Endodermal cell (in vitro differentiated cells): ENCODE measurements at regions not wholly inside any gene's neighbourhood (a gene's known extent, or its start where the extent isn't known, plus 50 kb on each side); places are given as distances from the start of the nearest gene placed in this dataset.

Source experiments
- DNase-seq: peaks from one replicate; pipeline ENCODE4 v3.0.0-alpha.2; 2017
- H3K27ac ChIP-seq: 2 replicates; pipeline ENCODE4 v1.5.1; 2013; ENCODE audit warnings: mild to moderate bottlenecking, low read depth, low read length, moderate library complexity
- H3K27me3 ChIP-seq: 2 replicates; pipeline ENCODE4 v1.6.1; 2013; ENCODE audit warnings: mild to moderate bottlenecking, low read length, moderate library complexity; ENCODE audit not compliant: insufficient read depth, control insufficient read depth, poor library complexity, severe bottlenecking
- H3K36me3 ChIP-seq: 2 replicates; pipeline ENCODE4 v1.7.0; 2013; ENCODE audit warnings: mild to moderate bottlenecking, low read length, moderate library complexity; ENCODE audit not compliant: control insufficient read depth, insufficient read depth
- H3K4me1 ChIP-seq: one replicate; pipeline ENCODE4 v1.7.0; 2013; ENCODE audit warnings: low read length; ENCODE audit not compliant: control insufficient read depth, insufficient read depth
- H3K4me3 ChIP-seq: 2 replicates; pipeline ENCODE4 v1.5.1; 2013; ENCODE audit warnings: mild to moderate bottlenecking, low read length, moderate library complexity
- H3K9ac ChIP-seq: 2 replicates; pipeline ENCODE4 v1.6.1; 2013; ENCODE audit warnings: mild to moderate bottlenecking, low read length, moderate library complexity; ENCODE audit not compliant: poor library complexity, severe bottlenecking; ENCODE audit errors: extremely low read depth
- H3K9me3 ChIP-seq: 2 replicates; pipeline ENCODE4 v1.6.1; 2013; ENCODE audit warnings: mild to moderate bottlenecking, low read length, moderate library complexity; ENCODE audit not compliant: control insufficient read depth
- H3K27ac Mint-ChIP-seq: 2 replicates; pipeline ENCODE4 v1.8.0; 2020; ENCODE audit warnings: mixed read lengths
- H3K27me3 Mint-ChIP-seq: 2 replicates; pipeline ENCODE4 v1.8.0; 2021; ENCODE audit warnings: mild to moderate bottlenecking, mixed read lengths; ENCODE audit not compliant: insufficient read depth
- H3K36me3 Mint-ChIP-seq: 2 replicates; pipeline ENCODE4 v1.8.0; 2020; ENCODE audit warnings: low read depth, mixed read lengths
- H3K4me1 Mint-ChIP-seq: 2 replicates; pipeline ENCODE4 v1.8.0; 2020; ENCODE audit warnings: mixed read lengths
- H3K4me3 Mint-ChIP-seq: 2 replicates; pipeline ENCODE4 v1.8.0; 2020; ENCODE audit warnings: mild to moderate bottlenecking, moderate library complexity, mixed read lengths
- H3K9me3 Mint-ChIP-seq: 2 replicates; pipeline ENCODE4 v1.8.0; 2020; ENCODE audit warnings: mild to moderate bottlenecking, mixed read lengths
- WGBS, 2 experiments: methylation state at CpG; one replicate each; pipeline versions ENCODE4 v1.1.5 to v1.1.7; 2013; ENCODE audit warnings: missing lambda C conversion rate in 2 of 2, mixed read lengths in 1 of 2; ENCODE audit not compliant: insufficient coverage in 1 of 2, insufficient read length in 1 of 2; 5-methylcytosine and 5-hydroxymethylcytosine counted together
- TF ChIP-seq, protein P1 (sequence below): fragments of 200-600 bp; sonication (generic); conservative IDR thresholded peaks from 2 replicates; pipeline ENCODE4 v1.5.0; 2021; ENCODE audit warnings: antibody characterized with exemption, mild to moderate bottlenecking

DNA sequence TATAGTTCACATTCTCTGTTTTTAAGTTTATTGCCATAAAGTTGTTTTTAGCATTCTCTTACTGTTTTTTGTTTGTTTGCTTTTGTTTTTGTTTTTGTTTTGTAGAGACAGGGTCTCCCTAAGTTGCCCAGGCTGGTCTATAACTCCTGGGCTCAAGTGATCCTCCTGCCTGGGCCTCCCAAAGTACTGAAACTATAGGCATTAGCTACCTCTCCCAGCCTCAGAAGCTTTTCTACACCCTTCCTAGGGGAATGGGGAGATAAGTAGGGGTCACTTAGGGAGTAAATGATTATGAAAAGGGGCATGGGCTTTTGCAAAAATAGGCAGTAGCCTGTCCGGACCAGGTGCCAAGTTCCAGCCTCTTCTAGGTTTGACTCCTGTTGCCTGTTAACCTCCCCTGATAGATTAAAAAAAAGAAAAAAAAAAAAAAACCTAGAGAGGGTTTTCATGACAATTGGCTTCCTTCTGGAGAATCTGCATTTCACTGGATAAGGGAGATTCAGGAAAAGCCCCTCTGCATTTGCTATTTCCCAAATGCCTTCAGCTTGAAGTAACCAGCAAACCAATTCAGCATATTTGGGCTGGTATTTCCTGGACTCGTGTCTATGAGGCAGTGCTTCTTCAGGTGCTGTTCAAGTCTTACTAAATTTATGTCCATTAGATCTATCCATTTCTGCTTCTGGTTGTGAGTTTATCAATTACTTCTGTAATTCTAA lies 216.8 kb downstream of the TM9SF2 start:
- Histone ChIP-seq H3K4me1 (peaks cover 11% of the 10 kb centered on the region), H3K36me3 (no peaks in the 10 kb centered on the region), H3K9ac (no peak overlapping the region), H3K9me3 (no peaks in the 10 kb centered on the region), H3K4me3 (no peak overlapping the region), H3K27ac (no peak overlapping the region), H3K27me3 (no peaks in the 10 kb centered on the region)
- 81% methylated on average over 2 of the region's 2 CpGs; no CpG with 5 or more reads in 1 of the 2 experiments for WGBS, 2 experiments
- TF ChIP-seq, protein P1, sequence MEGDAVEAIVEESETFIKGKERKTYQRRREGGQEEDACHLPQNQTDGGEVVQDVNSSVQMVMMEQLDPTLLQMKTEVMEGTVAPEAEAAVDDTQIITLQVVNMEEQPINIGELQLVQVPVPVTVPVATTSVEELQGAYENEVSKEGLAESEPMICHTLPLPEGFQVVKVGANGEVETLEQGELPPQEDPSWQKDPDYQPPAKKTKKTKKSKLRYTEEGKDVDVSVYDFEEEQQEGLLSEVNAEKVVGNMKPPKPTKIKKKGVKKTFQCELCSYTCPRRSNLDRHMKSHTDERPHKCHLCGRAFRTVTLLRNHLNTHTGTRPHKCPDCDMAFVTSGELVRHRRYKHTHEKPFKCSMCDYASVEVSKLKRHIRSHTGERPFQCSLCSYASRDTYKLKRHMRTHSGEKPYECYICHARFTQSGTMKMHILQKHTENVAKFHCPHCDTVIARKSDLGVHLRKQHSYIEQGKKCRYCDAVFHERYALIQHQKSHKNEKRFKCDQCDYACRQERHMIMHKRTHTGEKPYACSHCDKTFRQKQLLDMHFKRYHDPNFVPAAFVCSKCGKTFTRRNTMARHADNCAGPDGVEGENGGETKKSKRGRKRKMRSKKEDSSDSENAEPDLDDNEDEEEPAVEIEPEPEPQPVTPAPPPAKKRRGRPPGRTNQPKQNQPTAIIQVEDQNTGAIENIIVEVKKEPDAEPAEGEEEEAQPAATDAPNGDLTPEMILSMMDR: no peak
- no peaks in the 10 kb centered on the region for H3K9me3 Mint-ChIP-seq
- H3K36me3 Mint-ChIP-seq: no peaks in the 10 kb centered on the region
- DNase-seq: no peak
- no peak overlapping the region for H3K27ac Mint-ChIP-seq
- H3K27me3 Mint-ChIP-seq: no peaks in the 10 kb centered on the region
- H3K4me1 Mint-ChIP-seq: peaks cover 26% of the 10 kb centered on the region
- H3K4me3 Mint-ChIP-seq: no peak overlapping the region

DNA sequence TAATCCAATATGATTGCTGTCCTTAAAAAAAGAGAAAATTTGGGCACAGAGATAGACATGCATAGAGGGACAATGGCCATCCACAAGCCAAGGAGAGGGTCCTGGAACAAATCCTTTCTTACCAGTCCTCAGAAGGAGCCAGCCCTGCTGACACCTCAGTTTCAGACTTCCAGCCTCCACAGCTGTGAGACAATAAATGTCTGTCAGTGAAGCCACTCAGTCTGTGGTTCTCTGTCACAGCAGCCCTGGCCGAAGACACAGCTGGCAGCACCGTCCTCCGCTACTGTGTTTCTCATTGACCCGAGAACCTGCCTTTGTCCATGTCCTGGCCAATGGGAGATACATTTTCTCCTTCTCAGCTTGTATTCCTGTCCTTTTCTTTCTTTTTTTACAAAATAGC lies 207.9 kb downstream of the TM9SF2 start:
- Histone ChIP-seq H3K4me3 (no peak overlapping the region), H3K27ac (peak overlapping the region; percentile 80), H3K27me3 (no peaks in the 10 kb centered on the region), H3K36me3 (no peaks in the 10 kb centered on the region), H3K4me1 (no peaks in the 10 kb centered on the region), H3K9me3 (no peaks in the 10 kb centered on the region), H3K9ac (no peak overlapping the region)
- Mint-ChIP-seq H3K27ac (peak overlapping the region; percentile 42), H3K9me3 (no peaks in the 10 kb centered on the region), H3K4me1 (peaks cover 16% of the 10 kb centered on the region), H3K4me3 (no peak overlapping the region), H3K36me3 (no peaks in the 10 kb centered on the region), H3K27me3 (no peaks in the 10 kb centered on the region)
- 86 to 87% methylated on average over 4 of the region's 4 CpGs for WGBS, 2 experiments
- peak; percentile 52 for DNase-seq
- TF ChIP-seq, protein P1: no peak

DNA sequence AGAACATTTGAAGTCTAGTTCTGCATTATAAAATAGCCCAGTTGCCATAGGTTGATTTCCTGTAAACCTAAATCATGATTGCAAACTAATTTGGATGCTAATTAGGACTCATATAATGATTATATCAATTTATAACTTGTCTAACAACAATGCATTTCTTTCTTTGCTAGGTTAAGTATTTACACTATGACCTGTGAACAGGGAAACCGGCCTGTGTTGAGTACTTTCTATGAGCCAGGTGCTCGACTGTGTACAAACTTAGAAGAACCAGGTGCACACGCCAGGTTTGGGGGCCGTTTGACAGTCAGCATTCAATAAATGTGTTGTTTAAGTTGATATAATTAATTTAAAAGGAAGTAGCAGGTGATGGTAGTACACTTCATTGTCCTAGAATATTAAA lies 203.1 kb downstream of the TM9SF2 start:
- H3K27me3 ChIP-seq: no peaks in the 10 kb centered on the region
- H3K27me3 Mint-ChIP-seq: peaks cover 2% of the 10 kb centered on the region
- no peaks in the 10 kb centered on the region for H3K9me3 ChIP-seq
- H3K4me1 ChIP-seq: no peaks in the 10 kb centered on the region
- DNase-seq: no peak
- TF ChIP-seq, protein P1: no peak
- no peak overlapping the region for H3K27ac ChIP-seq
- no peaks in the 10 kb centered on the region for H3K36me3 ChIP-seq
- no peaks in the 10 kb centered on the region for H3K36me3 Mint-ChIP-seq
- no peak overlapping the region for H3K9ac ChIP-seq
- peaks cover 29% of the 10 kb centered on the region for H3K4me1 Mint-ChIP-seq
- H3K9me3 Mint-ChIP-seq: no peaks in the 10 kb centered on the region
- no peak overlapping the region for H3K4me3 Mint-ChIP-seq
- 72 to 79% methylated on average over 4 of the region's 4 CpGs for WGBS, 2 experiments
- no peak overlapping the region for H3K27ac Mint-ChIP-seq
- no peak overlapping the region for H3K4me3 ChIP-seq
